ENCODE measurements at regions not wholly inside any gene's neighbourhood (a gene's known extent, or its start where the extent isn't known, plus 50 kb on each side); places are given as distances from the start of the nearest gene placed in this dataset.

DNA sequence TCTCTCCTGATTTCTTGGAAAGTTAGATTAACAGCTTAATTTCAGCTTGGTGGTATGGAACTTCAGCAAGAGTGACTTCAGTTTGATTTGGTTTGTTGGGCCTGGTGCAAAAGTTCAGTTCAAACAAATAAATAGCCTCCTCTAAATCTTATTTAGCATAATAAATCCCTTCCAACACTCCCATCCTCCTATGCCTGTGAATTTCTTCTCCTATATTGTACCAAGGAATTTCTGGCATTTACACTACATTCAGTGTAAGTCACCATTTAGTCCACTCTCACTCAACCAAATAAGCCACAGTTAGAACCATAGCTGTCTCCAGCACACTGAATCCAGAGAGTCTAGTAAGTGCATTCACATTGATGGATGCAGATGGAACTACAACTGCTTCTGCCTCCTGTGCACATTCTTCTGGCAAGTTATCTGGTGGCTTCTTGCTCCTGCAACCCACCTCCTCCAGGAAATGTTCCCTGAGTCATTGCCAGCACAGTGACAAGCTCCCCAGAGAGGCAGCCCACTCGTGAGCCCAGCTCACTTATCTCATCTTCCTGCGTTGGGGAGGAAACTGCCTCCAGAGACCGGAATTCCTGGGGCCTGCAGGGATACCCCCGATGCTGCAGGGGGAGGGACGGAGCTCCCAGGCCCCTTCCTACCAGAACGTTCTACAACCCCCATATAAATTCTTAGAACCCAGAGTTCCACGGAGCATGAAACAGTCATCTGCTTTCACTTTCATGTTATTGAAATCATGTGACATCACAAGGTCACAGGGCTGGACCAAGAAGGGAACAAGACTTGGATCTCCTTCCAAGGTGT lies 318.3 kb downstream of the PHKB start:
- DNase-seq (ENCODE audit: low read depth) = peak; percentile 62

GRCh38 chr16:47778106-47778801 lies 317.1 kb downstream of the PHKB start:
- peak; percentile 28 for DNase-seq (ENCODE audit: low read depth)

DNA sequence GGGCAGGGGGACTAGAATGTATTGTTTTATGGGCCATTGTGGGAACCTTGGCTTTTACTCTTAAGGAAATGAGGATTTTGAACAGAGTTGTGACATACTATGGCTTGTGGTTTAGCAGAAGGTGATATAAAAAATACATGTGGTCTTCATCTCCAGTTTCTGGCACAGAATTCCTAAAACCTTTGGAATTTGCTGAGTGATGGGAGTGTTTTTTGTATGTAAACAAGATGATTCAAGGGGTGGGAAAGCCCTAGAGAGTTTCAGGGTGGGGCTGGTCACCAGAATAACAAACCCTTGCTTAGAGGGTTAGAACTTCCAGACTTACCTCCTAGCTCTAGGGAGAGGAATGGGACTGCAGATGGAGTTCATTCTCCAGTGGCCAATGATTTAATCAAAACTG lies 316.1 kb downstream of the PHKB start:
- DNase-seq (ENCODE audit: low read depth) = peak; percentile 87

GRCh38 chr16:47774661-47775060 lies 313.5 kb downstream of the PHKB start:
- peak; percentile 26 for DNase-seq (ENCODE audit: low read depth)

GRCh38 chr16:47753659-47754058 lies 292.5 kb downstream of the PHKB start:
- DNase-seq (ENCODE audit: low read depth) = peak; percentile 10
